H1 (cell line): ENCODE measurements at regions not wholly inside any gene's neighbourhood (a gene's known extent, or its start where the extent isn't known, plus 50 kb on each side); places are given as distances from the start of the nearest gene placed in this dataset.

Experiments
- CTCF ChIA-PET: fragments of 300-600 bp; sonication (Branson Sonifier 250); formaldehyde crosslinking; loops from one replicate; lab custom pipeline; 2021; ENCODE audit not compliant: partially characterized antibody; lab: Charles Lee
- POLR2A ChIA-PET: fragments of 300-600 bp; sonication (Branson Sonifier 250); formaldehyde crosslinking; loops from one replicate; lab custom pipeline; 2021; ENCODE audit warnings: inconsistent platforms; ENCODE audit not compliant: partially characterized antibody; lab: Charles Lee
- DNase-seq, 2 experiments: peaks; one replicate each; pipeline versions ENCODE4 v3.0.0 to v3.0.0-alpha.2; 2010 to 2022; ENCODE audit warnings: low spot score in 2 of 2, low read depth in 1 of 2, mixed read lengths in 1 of 2
- FAIRE-seq: peaks from 2 replicates; lab custom pipeline; 2011; peaks lifted over from hg19 to GRCh38; lab: Jason Lieb, UNC
- H2AFZ ChIP-seq: 2 replicates; pipeline ENCODE4 v1.8.1; 2012; ENCODE audit warnings: low read length, inconsistent platforms
- H2AK5ac ChIP-seq: 2 replicates; pipeline ENCODE4 v1.6.1; 2013; ENCODE audit warnings: low read depth, low read length
- H2BK120ac ChIP-seq: replicated peaks from 2 replicates; pipeline ENCODE3; 2013; ENCODE audit warnings: low read depth, low read length, inconsistent platforms
- H2BK12ac ChIP-seq: 2 replicates; pipeline ENCODE4 v1.6.1; 2013; ENCODE audit warnings: low read depth, low read length
- H2BK15ac ChIP-seq: 2 replicates; pipeline ENCODE4 v1.6.1; 2013; ENCODE audit warnings: low read length
- H2BK20ac ChIP-seq: 2 replicates; pipeline ENCODE4 v1.6.1; 2013; ENCODE audit warnings: low read length
- H2BK5ac ChIP-seq: 2 replicates; pipeline ENCODE4 v1.6.1; 2013; ENCODE audit warnings: low read depth, low read length
- H3K14ac ChIP-seq: 2 replicates; pipeline ENCODE4 v1.6.1; 2013; ENCODE audit warnings: inconsistent platforms; ENCODE audit not compliant: insufficient read length
- H3K18ac ChIP-seq: 2 replicates; pipeline ENCODE4 v1.6.1; 2013; ENCODE audit warnings: low read length; ENCODE audit errors: extremely low read depth
- H3K23ac ChIP-seq: 2 replicates; pipeline ENCODE4 v1.6.1; 2013; ENCODE audit warnings: inconsistent platforms; ENCODE audit not compliant: insufficient read length
- H3K23me2 ChIP-seq: 2 replicates; pipeline ENCODE4 v1.6.1; 2013; ENCODE audit warnings: low read depth, low read length
- H3K27ac ChIP-seq: 2 replicates; pipeline ENCODE4 v1.6.1; 2011; ENCODE audit warnings: low read depth, low read length, inconsistent platforms
- H3K27me3 ChIP-seq, 4 experiments: replicated peaks in 1 of 4; 1 replicate in 1 of 4; 2 replicates in 3 of 4; pipeline versions ENCODE4 v1.6.1 to v1.8.1; 2011 to 2013; ENCODE audit warnings: low read length in 3 of 4, mild to moderate bottlenecking in 3 of 4, inconsistent platforms in 2 of 4, mixed read lengths in 2 of 4, moderate library complexity in 1 of 4; ENCODE audit not compliant: control insufficient read depth in 3 of 4, insufficient read depth in 3 of 4; ENCODE audit errors: extremely low read depth in 1 of 4
- H3K36me3 ChIP-seq, 4 experiments: 2 replicates each; pipeline versions ENCODE4 v1.6.1 to v1.8.1; 2011 to 2013; ENCODE audit warnings: mild to moderate bottlenecking in 4 of 4, low read length in 3 of 4, moderate library complexity in 2 of 4, control low read depth in 1 of 4, inconsistent platforms in 1 of 4; ENCODE audit not compliant: insufficient read depth in 4 of 4, control insufficient read depth in 2 of 4
- H3K4ac ChIP-seq: replicated peaks from 2 replicates; pipeline ENCODE3; 2013; ENCODE audit warnings: low read length, low read depth, mixed read lengths, inconsistent platforms; ENCODE audit not compliant: insufficient read length
- H3K4me1 ChIP-seq, 4 experiments: replicated peaks in 1 of 4; 1 replicate in 1 of 4; 2 replicates in 3 of 4; pipeline versions ENCODE4 v1.6.1 to v1.8.1; 2011 to 2013; ENCODE audit warnings: low read length in 3 of 4, inconsistent platforms in 2 of 4, mixed read lengths in 1 of 4; ENCODE audit not compliant: insufficient read depth in 4 of 4, control insufficient read depth in 3 of 4
- H3K4me2 ChIP-seq, 2 experiments: 2 replicates each; pipeline versions ENCODE4 v1.6.1 to v1.8.1; 2011 to 2013; ENCODE audit warnings: low read depth in 2 of 2, low read length in 2 of 2, control low read depth in 1 of 2, inconsistent platforms in 1 of 2, mild to moderate bottlenecking in 1 of 2; ENCODE audit not compliant: insufficient read depth in 1 of 2
- H3K4me3 ChIP-seq, 4 experiments: fragments of 200-600, 300-600 bp in 1 of 4; sonication (generic), shearing (Covaris generic), sonication (Bioruptor Twin) in 1 of 4; 2 replicates each; pipeline versions ENCODE4 v1.5.1 to v1.8.1; 2011 to 2016; ENCODE audit warnings: low read length in 4 of 4, low read depth in 3 of 4, control low read depth in 2 of 4, inconsistent platforms in 2 of 4, mild to moderate bottlenecking in 2 of 4, mixed read lengths in 1 of 4, moderate library complexity in 1 of 4; ENCODE audit not compliant: insufficient read depth in 2 of 4; ENCODE audit errors: extremely low read depth in 1 of 4
- H3K56ac ChIP-seq: replicated peaks from 2 replicates; pipeline ENCODE3; 2013; ENCODE audit warnings: low read depth, mild to moderate bottlenecking, mixed read lengths, low read length, inconsistent platforms; ENCODE audit not compliant: insufficient read length
- H3K79me1 ChIP-seq: 2 replicates; pipeline ENCODE4 v1.6.1; 2013; ENCODE audit warnings: low read depth, low read length, control low read depth
- H3K79me2 ChIP-seq, 2 experiments: 2 replicates each; pipeline versions ENCODE4 v1.6.1 to v1.8.1; 2012 to 2013; ENCODE audit warnings: low read length in 2 of 2, mild to moderate bottlenecking in 2 of 2, inconsistent platforms in 1 of 2; ENCODE audit not compliant: insufficient read depth in 2 of 2, control insufficient read depth in 1 of 2
- H3K9ac ChIP-seq, 4 experiments: replicated peaks in 1 of 4; 1 replicate in 1 of 4; 2 replicates in 3 of 4; pipeline versions ENCODE4 v1.6.1 to v1.8.1; 2011 to 2013; ENCODE audit warnings: low read depth in 3 of 4, low read length in 3 of 4, control low read depth in 2 of 4, mild to moderate bottlenecking in 2 of 4, moderate library complexity in 2 of 4, inconsistent platforms in 1 of 4; ENCODE audit errors: extremely low read depth in 1 of 4
- H3K9me3 ChIP-seq, 2 experiments: 2 replicates each; pipeline versions ENCODE4 v1.6.1 to v1.8.1; 2012 to 2013; ENCODE audit warnings: mild to moderate bottlenecking in 2 of 2, moderate library complexity in 2 of 2, control low read depth in 1 of 2, inconsistent platforms in 1 of 2, low read depth in 1 of 2, low read length in 1 of 2, mixed read lengths in 1 of 2; ENCODE audit not compliant: insufficient read depth in 2 of 2
- H4K20me1 ChIP-seq, 2 experiments: replicated peaks in 1 of 2; 2 replicates each; pipeline versions ENCODE3 to v1.8.1; 2011 to 2013; ENCODE audit warnings: inconsistent platforms in 2 of 2, low read length in 2 of 2, mild to moderate bottlenecking in 1 of 2; ENCODE audit not compliant: insufficient read depth in 2 of 2, control insufficient read depth in 1 of 2
- H4K5ac ChIP-seq: 2 replicates; pipeline ENCODE4 v1.6.1; 2013; ENCODE audit warnings: low read length, low read depth, mixed read lengths, inconsistent platforms; ENCODE audit not compliant: insufficient read length
- H4K8ac ChIP-seq: 2 replicates; pipeline ENCODE4 v1.8.0; 2013; ENCODE audit warnings: mild to moderate bottlenecking, moderate library complexity, low read length, inconsistent platforms; ENCODE audit not compliant: insufficient read depth; ENCODE audit errors: extremely low read depth
- H4K91ac ChIP-seq: replicated peaks from 2 replicates; pipeline ENCODE3; 2013; ENCODE audit warnings: low read length, mixed read lengths, inconsistent platforms; ENCODE audit not compliant: insufficient read length
- BRCA1 ChIP-seq: IDR thresholded peaks from 2 replicates; pipeline ENCODE4 v1.6.1; 2012; ENCODE audit warnings: low read depth, low read length, improper control_type of control experiment
- CHD1 ChIP-seq: IDR thresholded peaks from 2 replicates; pipeline ENCODE4 v1.6.1; 2012; ENCODE audit warnings: low read depth, low read length, improper control_type of control experiment
- CREB1 ChIP-seq: IDR thresholded peaks from 2 replicates; pipeline ENCODE4 v1.6.1; 2012; ENCODE audit warnings: inconsistent platforms
- EP300 ChIP-seq, 2 experiments: IDR thresholded peaks; 1 replicate in 1 of 2; 2 replicates in 1 of 2; pipeline ENCODE4 v1.6.1; 2011 to 2012; ENCODE audit warnings: low read depth in 2 of 2, low read length in 2 of 2, mild to moderate bottlenecking in 2 of 2, borderline replicate concordance in 1 of 2, inconsistent platforms in 1 of 2, moderate library complexity in 1 of 2
- GABPA ChIP-seq: IDR thresholded peaks from 2 replicates; pipeline ENCODE4 v1.6.1; 2011; ENCODE audit warnings: mild to moderate bottlenecking, low read length, moderate library complexity, borderline replicate concordance; ENCODE audit not compliant: insufficient read depth
- HDAC6 ChIP-seq: IDR thresholded peaks from one replicate; pipeline ENCODE4 v1.7.1; 2012; ENCODE audit warnings: low read depth, mild to moderate bottlenecking, inconsistent platforms, low read length, moderate library complexity
- NRF1 ChIP-seq: IDR thresholded peaks from 2 replicates; pipeline ENCODE4 v1.6.1; 2011; ENCODE audit warnings: mild to moderate bottlenecking, low read depth, low read length, improper control_type of control experiment
- RFX5 ChIP-seq: IDR thresholded peaks from 2 replicates; pipeline ENCODE4 v1.6.1; 2011; ENCODE audit warnings: low read depth, low read length, improper control_type of control experiment, borderline replicate concordance
- RNF2 ChIP-seq: fragments of 200-900, 300-1000 bp; sonication (generic); IDR thresholded peaks from 2 replicates; pipeline ENCODE4 v1.7.1; 2016; ENCODE audit warnings: borderline replicate concordance, low read depth, mild to moderate bottlenecking, antibody characterized with exemption, low read length; ENCODE audit not compliant: poor library complexity, severe bottlenecking; ENCODE audit errors: missing control alignments
- SIN3A ChIP-seq, 2 experiments: IDR thresholded peaks in 1 of 2; conservative IDR thresholded peaks in 1 of 2; 2 replicates each; pipeline ENCODE4 v1.6.1; 2011 to 2012; ENCODE audit warnings: low read length in 2 of 2, improper control_type of control experiment in 1 of 2, low read depth in 1 of 2, mild to moderate bottlenecking in 1 of 2
- SP2 ChIP-seq: IDR thresholded peaks from 2 replicates; pipeline ENCODE4 v1.6.1; 2012; ENCODE audit warnings: mild to moderate bottlenecking, low read length, inconsistent platforms
- WGBS, 2 experiments: shearing (Covaris generic) in 1 of 2; methylation state at CpG; one replicate each; pipeline versions ENCODE4 v1.1.6 to v1.1.7; 2013 to 2015; ENCODE audit warnings: low lambda C conversion rate in 2 of 2, mixed read lengths in 2 of 2, inconsistent platforms in 1 of 2, low coverage in 1 of 2, missing lambda C conversion rate in 1 of 2; ENCODE audit not compliant: insufficient replicate concordance in 2 of 2, insufficient coverage in 1 of 2, insufficient read length in 1 of 2; ENCODE audit errors: extremely low coverage in 1 of 2, missing lambda C conversion rate in 1 of 2; 5-methylcytosine and 5-hydroxymethylcytosine counted together

- no peak overlapping the region for H3K18ac ChIP-seq
- no peaks in the 10 kb centered on the region for H4K20me1 ChIP-seq
- H3K4me3 ChIP-seq: no peak overlapping the region
- DNase-seq (peak in 1 of 2 experiments; percentile 28), FAIRE-seq (no peak)
- H3K27me3 ChIP-seq: no peaks in the 10 kb centered on the region
- no peak overlapping the region for H3K4ac ChIP-seq
- no peaks in the 10 kb centered on the region; the same call in 1 of the 2 replicates for H3K23me2 ChIP-seq
- H3K14ac ChIP-seq: no peak overlapping the region
- no peak overlapping the region for H3K56ac ChIP-seq
- peak overlapping the region; percentile 72; the same call in 1 of the 2 replicates for H2AK5ac ChIP-seq
- peaks cover 0 to 13% (median 6%) of the 10 kb centered on the region in 4 experiments; a peak in 3 of 7 replicates for H3K4me1 ChIP-seq
- no peak overlapping the region for H3K27ac ChIP-seq
- no peak overlapping the region for H3K4me2 ChIP-seq
- ChIA-PET CTCF (interaction anchor here (0.6 to 0.9 kb wide), 3 partner anchors 15 to 128 kb away, joined by 3 read pairs; no protein-coding TSS in a partner anchor), POLR2A (no interaction called here)
- no peak overlapping the region for H2BK120ac ChIP-seq
- H4K91ac ChIP-seq: no peak overlapping the region
- 84% methylated on average over 8 of the region's 8 CpGs; no CpG with 5 or more reads in 1 of the 2 experiments for WGBS, 2 experiments
- no peaks in the 10 kb centered on the region for H3K79me1 ChIP-seq
- no peaks in the 10 kb centered on the region for H3K79me2 ChIP-seq
- no peak overlapping the region for H2AFZ ChIP-seq
- no peak overlapping the region for H4K5ac ChIP-seq
- peak overlapping the region; percentile 67; the same call in 1 of the 2 replicates for H2BK15ac ChIP-seq
- no peak overlapping the region for H3K23ac ChIP-seq
- peak overlapping the region; percentile 91; the same call in 1 of the 2 replicates for H2BK20ac ChIP-seq
- H4K8ac ChIP-seq: no peak overlapping the region
- no peak overlapping the region for H3K9ac ChIP-seq
- H3K9me3 ChIP-seq: no peaks in the 10 kb centered on the region
- peak overlapping the region; percentile 68; the same call in 1 of the 2 replicates for H2BK5ac ChIP-seq
- peak overlapping the region; percentile 51; the same call in 1 of the 2 replicates for H2BK12ac ChIP-seq
- H3K36me3 ChIP-seq: no peaks in the 10 kb centered on the region
- no peak for TF ChIP-seq CHD1
- TF ChIP-seq SP2: no peak
- no peak for TF ChIP-seq RNF2
- TF ChIP-seq GABPA: no peak
- no peak for TF ChIP-seq SIN3A (conservative IDR thresholded peaks at IDR 0.05 in 1 of 2, IDR thresholded peaks at IDR 0.05 in 1 of 2; ENCODE audit: low read depth in 1 of 2, low read length in 2 of 2)
- no peak for TF ChIP-seq BRCA1
- no peak for TF ChIP-seq RFX5
- no peak for TF ChIP-seq EP300 (IDR thresholded peaks at IDR 0.05; ENCODE audit: borderline replicate concordance in 1 of 2, low read depth in 2 of 2, low read length in 2 of 2)
- no peak for TF ChIP-seq NRF1
- TF ChIP-seq CREB1: no peak
- no peak for TF ChIP-seq HDAC6
These were observed 130.4 kb downstream of the ADAMTS15 start for GRCh38 chr11:130578738-130579368.
